HG02571 (cell line): ENCODE measurements at regions not wholly inside any gene's neighbourhood (a gene's known extent, or its start where the extent isn't known, plus 50 kb on each side); places are given as distances from the start of the nearest gene placed in this dataset.

Experiments
- ATAC-seq: cut with Tn5 transposase; IDR thresholded peaks from one replicate; pipeline ENCODE4 v1.9.1; 2021; ENCODE audit warnings: mild to moderate bottlenecking, moderate library complexity; ENCODE audit not compliant: unreplicated experiment

DNA sequence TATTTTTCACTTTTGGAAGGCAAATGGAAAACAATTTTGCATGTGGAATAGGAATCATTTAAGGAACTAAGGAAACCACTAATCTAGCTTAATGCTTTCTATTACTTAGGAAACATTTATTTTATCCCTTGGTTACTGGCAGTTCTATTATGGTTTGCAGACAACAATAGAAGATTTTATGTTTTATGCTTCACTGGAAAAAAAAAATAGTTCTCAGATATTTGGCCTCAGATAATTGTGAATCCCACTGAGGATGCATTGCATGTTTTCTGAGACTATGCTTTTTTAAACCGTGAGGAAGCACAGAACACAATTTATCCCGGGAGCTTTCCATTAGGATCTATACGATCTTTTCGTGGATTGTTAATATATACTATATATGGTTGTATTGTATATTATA, 356.9 kb downstream of the CSNK1G3 start:
- ATAC-seq, result no peak

DNA sequence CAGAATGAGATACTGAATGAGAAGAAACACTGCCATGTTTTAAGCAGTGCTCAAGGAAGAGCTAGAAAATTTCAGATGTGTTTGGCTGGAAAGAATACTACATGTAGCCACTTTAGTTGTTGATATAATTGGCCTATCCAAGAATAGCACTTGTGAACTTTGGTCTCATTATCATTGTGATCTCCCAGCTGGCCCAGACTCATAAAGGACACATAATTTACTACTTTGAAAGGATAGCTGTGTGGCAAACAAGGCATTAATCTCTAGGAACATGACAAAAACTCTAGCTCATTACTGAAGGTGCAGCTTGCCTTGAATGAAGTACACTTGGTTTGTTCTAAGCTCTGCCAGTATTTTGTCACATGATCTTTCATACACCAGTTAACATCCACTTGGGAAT, 356.3 kb downstream of the CSNK1G3 start:
- ATAC-seq, result no peak

DNA sequence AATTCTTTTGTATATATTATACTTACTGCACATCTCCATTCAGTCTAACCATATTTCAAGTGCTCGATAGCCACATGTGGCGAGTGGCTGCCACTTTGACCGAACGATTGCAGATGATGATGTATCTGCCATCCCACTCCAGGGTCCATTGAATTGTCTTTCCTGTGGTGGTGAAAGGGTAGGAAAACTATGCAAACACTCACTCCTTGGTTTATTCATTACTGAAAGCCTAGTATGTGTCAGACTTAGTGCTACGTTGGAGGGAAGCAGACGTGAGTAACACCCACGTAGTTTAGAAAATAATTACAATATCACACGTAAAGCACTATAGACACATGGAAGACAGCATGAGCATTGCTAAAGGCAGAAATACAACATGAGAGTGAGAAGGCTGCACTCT, 353.7 kb downstream of the CSNK1G3 start:
- no peak for ATAC-seq

DNA sequence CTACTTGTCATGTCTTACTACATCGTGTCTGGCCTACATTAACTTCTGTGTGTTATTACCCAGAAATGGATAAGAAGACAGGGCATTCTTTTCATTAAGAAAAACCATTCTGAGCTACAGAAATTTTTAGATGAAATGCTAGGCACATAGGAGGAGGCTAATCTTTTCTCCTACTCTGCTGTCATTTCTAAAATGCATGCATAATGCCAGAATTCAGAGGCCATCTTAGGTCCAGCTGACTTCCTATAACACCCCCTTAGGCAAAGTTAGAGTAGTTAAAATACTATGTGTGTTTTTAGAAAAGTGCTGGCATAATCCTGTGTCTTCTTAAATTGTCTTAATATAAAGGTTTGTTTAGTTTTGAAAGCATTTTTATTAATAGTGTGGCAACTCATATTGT, 352.6 kb downstream of the CSNK1G3 start:
- ATAC-seq, result no peak

DNA sequence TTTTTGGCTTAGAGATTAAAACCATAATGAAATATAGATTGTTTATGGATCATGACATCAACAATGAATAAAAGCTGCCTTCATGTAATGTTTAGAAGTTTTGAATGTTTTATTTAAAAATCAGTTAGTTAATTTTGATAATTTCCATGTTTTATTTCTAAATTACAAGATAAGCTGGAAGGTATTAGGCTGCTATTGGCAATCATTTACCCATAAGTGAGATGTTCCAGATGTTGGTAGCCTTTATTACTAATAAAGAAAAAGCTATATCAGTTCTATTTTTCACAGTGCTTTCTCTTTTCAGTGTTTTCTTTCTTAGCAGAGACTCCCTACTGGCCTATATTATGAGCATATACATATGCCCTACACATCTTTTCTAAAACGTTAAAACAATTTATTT, 347.0 kb downstream of the CSNK1G3 start:
- no peak for ATAC-seq

DNA sequence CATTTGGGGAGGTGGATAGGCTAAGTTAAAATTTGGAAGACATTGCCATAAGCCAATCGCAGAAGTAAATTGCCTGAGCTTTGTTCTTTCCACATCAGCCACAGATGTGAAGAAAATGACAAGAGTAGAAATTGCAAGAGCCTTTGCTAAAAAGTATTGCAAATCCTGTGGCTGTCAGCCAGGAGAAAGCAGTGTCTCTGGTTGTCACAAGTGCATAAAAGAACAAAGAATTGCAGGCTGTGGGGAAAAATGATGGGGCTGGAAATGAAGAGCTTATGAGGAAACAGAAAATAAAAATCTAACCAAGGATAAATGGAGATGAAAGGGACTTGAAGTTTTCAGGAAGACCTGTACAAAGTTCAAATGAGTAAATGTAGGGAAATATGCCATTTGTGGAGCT, 344.8 kb downstream of the CSNK1G3 start:
- ATAC-seq, result no peak

DNA sequence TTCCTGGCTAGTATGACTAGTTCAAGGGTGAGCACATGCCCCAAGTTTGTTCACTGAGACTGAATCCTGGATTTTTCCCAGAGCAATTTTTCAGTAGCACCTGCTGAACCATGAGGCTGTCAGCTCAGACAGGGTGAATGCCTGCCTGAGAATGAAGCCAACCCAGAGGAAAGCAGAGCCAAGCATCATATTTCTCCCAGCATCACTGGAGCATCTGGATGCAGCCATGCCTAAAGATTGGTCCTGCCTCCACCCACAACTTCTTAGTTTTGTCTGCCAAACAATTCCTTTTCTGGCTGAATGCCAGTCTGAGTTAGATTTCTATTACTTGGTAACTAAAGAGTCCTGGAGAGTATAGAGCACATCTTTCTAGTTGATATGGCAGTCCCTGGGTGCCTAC, 343.6 kb downstream of the CSNK1G3 start:
- ATAC-seq, result no peak

DNA sequence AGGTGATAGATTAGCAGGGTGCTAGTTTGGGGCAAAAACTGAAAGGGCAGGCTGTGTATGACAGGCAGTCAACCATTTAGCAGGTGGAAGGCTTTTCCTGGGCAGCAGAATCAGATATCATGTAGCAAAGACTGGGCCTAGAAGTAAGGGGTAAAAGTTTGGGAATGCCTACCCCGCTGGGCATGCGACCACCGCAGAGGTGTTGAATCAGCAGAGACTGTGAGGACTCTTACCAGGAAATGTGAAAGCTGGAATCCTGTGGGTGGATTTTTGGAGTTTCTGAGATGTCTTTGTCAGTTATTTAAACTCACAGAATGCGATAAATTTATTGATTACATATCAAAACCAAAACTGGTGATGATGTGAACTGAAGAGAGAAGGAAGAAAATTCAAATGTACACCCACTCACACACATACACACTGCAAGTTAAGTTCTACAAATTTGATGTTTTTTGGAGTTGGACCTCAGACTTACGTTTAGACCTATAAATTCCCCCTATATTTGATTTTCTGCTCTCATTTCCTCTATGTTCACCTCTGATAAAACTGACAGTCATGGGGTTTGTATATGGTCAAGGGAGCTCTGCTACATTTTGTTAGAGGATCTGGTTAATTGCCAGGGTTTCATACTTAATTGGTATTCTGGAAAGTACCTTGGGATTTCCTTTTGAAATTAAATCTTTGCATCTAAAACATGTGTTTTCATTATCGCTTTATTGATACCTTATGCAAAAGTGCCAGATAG, 333.6 kb downstream of the CSNK1G3 start:
- no peak for ATAC-seq

DNA sequence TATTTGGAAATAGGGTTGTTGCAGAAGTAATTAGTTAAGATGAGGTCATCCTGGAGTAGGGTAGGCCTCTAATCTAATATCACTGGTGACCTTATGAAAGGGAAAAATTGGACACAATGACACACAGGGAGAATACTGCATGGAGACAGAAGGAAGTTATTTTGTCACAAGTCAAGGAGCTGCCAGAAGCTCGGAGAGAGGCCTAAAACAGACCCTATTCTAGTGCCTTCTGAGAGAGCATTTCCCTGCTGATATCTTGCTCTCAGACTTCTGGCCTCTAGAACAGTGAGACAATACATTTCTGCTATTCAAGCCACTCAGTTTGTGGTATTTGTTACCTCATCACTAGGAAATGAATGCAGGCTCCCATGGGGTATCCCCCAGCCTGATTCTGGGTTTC, 332.9 kb downstream of the CSNK1G3 start:
- ATAC-seq, result no peak

DNA sequence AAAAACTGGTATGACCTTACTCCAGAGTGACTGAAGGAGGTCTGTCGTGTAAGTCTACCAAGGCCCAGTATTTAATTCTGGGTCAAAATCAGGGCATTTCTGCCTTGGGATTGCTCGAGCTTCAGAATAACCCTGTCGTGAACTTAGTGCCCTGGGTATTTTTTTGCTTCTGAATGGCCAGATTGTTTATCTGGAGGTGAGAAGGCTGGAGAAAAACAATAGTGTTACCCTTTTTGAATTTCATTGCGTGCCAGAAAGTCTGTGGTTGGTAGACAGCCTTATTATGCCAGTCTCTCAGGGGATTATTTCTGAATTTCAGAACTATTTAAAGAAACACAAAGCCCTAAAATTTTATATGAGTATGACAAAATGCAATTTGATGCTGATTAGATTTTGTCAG, 323.4 kb downstream of the CSNK1G3 start:
- no peak for ATAC-seq

DNA sequence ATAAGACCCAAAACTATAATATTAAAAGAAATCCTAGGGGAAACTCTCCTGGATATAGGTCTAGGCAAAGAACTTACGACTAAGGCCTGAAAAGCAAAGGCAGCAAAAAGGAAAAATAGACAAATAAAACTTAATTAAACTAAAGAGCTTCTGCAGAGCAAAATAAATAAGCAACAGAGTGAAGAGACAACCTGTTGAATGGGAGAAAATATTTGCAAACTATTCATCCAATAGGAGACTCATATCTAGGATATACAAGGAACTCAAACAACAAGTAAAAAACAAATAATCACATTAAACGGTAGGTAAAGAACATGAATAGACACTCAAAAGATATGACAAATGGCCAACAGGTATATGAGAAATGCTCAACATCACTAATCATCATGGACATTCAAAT, 318.6 kb downstream of the CSNK1G3 start:
- ATAC-seq, result no peak

DNA sequence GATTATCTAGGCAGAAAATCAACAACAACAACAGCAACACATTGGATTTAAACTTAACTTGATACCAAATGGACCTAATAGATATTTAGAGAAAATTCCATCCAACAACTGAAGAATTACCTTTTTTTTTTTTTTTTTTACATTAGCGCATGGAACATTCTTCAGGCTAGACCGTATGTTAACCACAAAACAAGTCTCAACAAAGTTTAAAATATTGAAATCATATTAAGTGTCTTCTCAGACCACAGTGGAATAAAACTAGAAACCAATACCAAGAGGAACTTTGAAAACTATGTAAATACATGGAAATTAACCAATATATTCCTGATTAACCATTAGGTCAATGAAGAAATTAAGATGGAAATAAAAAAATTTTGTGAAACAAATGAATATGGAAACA, 315.8 kb downstream of the CSNK1G3 start:
- ATAC-seq, result no peak

DNA sequence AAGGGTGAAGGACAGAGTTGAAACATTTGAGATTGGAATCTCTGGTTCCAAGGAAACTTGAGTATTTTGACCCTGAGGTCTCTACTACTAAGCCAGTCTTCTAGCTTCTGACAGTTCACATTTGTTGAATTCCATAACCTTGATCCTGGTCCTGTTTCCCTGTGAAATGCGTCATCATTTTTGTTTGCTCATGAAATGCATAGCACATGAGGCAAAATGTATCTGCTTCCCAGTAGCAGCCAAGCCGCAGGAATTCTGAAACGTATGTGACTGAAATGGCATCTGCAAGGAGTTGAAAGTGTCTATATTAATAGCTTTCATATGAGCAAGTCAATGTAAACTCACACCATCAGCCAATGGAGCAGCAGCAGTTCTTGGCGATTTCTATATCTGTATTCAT, 307.9 kb downstream of the CSNK1G3 start:
- ATAC-seq, result no peak

DNA sequence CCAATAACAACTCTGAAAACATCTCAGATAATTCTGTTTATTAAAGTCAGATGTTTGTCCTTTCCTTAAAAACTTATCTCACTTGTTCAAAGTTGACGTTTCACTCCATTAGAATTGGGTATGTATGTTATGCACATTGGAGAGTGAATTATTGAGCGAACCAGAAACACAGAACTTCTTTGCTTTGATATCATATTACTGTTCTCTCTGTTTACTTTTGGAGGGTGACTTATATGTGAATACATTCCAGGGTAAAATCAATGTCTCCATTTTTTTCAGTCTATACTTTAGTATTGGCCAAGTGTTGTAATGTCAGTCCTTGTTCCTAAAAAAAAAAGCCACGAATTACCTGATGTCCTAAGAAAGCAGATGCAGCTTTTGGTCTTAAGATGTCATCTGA, 307.4 kb downstream of the CSNK1G3 start:
- ATAC-seq, result no peak

DNA sequence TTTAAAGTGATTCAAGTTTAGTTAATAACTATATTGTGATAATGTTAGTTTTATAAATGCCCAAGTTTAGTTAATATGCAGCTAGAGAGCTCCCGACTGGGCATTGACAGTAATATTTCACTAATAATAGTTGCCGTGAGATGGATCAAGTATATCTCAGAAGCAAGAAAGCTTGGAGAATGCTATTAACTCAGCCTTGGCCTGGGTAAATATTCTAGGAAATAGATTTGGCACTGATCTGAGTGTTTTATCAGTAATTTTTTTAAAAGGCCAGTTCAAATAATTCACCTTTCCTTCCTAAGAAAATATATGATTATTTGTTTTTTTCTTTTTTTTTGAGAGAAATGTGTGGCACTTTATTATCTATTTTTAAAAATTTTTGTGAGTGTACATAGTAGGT, 305.3 kb downstream of the CSNK1G3 start:
- no peak for ATAC-seq

DNA sequence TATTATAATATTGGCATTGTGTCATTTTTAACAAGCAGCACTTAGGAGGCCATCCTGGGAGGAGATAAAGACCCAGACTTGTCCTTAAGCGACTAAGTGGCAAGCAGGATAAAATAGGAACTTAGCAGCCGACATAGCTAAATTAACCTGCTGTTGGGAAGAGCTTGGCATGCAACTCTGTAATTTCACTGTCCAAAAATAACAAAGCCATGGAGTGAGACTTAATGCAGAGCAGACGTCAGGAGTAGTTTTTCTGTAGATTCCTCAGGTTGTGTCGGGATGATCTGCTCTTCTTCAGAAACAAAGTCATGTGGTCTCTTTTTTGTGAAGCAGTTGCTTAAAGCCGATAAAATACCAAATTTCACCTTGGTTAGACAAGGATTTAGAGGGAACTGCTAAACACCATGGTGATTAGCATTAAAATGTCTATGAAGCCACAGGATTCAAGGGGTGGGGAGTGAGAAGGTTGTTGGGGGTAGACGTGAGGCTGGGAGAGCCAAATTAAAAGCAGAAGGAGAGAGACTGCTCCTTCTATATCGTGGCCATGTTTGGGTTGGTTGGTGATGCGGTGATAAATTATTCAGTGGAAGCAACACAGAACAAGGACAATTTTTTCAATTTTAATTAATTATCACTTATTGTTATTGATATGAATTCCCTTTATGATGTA, 303.0 kb downstream of the CSNK1G3 start:
- no peak for ATAC-seq

DNA sequence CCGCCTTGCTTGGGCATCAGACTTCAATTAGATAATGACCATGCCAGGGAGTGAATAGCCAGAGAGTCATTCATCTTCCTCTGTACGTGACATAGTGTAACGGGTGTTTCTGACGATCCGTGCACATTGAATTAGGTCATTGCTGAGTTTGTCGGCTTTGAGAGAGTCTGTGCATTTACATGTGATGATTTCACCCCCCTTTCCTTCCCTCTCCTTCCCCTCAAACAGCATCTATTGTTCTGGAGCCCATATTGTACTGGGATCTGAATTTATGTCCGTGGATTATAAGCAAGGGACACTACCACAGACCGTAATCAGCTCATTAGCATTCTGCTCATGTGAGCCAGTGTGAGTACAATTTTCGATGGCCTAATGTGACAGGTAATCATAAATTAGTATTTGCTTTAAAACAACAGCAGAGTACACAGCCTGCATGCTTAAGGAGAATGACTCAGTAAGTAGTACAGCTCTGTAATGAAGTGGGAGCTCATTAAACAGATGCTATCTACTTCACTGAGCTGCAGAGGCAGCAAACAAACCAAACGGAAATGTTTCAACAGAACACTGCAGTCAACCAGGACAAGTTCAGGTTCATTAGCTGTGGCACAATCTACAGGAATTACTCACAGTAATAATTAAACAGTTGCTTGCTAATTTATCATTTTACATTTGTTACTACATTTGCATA, 302.1 kb downstream of the CSNK1G3 start:
- no peak for ATAC-seq

DNA sequence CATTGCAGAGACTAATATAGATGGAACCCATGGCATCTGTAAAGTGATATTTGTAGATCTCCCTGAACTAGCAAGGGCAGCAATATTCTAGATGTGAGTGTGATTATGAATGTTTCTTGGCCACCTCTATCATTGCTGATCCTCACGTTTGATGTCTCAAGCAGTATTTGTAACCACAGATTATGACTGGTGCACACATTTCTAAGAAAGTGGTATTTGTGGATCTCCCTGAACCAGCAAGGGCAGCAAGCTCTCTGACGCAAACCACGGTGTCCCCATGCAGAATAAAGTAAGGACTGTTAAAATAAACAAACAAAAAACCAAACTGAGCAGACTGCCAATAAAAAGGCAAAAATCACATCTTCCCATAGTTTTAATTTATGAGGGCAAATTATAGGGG, 301.3 kb downstream of the CSNK1G3 start:
- ATAC-seq, result no peak

DNA sequence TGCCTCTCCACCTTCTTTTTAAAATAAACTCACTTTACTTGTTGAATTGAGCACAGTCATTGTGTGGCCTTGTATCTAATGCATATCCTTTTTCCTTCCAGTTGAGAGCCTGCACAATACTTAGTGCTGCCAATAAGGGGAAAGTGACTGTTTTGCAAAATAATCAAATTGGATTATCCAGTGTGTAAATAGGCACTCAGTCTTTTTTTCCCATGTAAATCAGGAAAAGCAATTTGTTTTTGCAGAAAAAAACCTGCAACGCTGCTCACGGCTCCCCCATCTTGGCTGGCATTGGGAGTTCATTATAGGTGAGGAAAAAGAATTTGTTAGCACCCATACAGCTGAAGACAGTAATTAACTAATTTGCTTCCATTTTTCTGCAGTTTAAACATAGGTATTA, 299.9 kb downstream of the CSNK1G3 start:
- no peak for ATAC-seq

DNA sequence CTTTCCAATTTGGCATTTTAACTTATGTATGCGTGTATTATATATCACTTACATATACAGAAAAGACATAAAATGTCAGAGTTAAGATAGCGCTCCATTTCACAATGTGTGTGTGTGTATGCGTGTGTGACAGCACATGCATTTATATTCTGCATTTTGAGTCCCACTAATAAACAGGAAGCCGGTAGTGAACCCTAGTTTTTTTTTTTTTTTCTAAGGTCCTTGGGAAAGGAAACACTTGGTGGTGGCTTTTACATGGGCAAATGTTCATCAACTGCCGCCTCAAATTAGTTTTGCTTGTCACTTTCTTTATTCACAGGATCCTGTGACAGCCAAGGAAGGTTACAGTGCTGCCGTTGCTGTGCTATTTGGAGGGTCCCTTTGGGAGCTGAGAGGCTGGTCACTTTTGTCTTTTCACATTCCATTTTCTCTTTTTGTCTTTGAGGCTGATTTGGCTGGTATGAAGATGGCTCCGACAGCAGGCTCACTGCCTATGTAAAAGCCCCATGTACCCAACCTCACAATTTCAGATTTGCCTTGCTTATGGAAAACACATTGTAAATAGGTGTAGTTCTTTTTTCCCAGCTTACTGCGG, 298.9 kb downstream of the CSNK1G3 start:
- ATAC-seq, result no peak

DNA sequence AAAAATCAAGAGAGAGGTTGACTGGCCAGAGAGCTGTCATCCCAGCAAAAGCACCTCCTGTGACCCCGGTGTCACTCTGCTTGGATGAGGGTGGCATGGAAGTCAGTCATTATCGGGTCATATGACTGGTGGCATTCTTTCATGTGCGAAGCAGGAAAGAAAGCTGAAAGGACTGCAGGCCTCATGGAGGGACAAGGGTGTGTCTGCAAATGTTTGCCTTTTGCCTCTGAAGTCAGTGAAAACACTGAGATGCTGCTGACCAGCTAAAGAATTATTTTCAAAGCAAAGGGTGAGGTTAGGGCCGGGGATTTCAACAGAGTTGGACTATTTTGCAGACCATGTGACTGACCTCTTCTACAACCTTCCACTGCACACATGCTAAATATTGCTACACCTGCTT, 298.3 kb downstream of the CSNK1G3 start:
- no peak for ATAC-seq
